ENCODE measurements at regions not wholly inside any gene's neighbourhood (a gene's known extent, or its start where the extent isn't known, plus 50 kb on each side); places are given as distances from the start of the nearest gene placed in this dataset.
A peak's percentile ranks its signal among the peaks of the same experiment; 100 is the strongest.
"Not testable (repeated sequence)": the region's sequence is repeated elsewhere in the genome, so short reads cannot be mapped to it uniquely, and the experiment has no call there.

DNA sequence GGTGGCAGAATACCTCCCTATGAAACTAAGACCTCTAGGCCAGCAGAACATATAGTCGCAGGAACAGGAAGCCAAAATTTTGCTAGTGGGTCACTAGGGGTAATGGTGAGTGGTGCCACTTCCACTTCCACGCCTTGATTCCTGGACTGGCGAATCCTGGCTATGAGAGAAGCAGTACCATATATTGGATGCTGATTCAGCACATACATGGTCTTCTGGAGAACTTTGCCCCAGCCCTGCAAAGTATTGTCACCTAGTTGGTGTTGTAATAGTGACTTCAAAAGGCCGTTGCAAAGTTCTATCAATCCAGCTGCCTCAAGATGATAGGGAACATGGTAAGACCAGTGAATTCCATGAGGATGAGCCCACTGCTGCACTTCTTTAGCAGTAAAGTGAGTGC lies 769.8 kb upstream of the GYPC start:
- no peak for DNase-seq

DNA sequence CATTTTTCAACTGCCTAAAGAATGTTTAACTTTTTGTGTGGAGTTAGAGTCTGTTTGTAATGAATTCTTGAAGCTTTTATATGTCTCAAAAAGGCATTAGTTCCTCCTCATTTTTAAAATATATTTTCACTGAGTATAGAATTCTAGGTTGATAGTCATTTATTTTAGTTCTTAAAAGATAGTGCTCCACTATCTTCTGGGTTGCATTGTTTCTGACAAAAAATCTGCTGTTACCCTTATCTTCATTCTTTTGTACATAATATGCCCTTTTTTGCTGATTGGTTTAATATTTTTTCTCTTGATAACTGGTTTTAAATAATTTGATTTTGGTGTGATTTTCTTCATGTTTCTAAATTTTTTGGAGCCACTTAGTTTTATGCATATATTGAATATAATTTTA lies 754.7 kb upstream of the GYPC start:
- no peak for DNase-seq

GRCh38 chr2:125925891-125926546 lies 729.9 kb upstream of the GYPC start:
- DNase-seq = no peak

DNA sequence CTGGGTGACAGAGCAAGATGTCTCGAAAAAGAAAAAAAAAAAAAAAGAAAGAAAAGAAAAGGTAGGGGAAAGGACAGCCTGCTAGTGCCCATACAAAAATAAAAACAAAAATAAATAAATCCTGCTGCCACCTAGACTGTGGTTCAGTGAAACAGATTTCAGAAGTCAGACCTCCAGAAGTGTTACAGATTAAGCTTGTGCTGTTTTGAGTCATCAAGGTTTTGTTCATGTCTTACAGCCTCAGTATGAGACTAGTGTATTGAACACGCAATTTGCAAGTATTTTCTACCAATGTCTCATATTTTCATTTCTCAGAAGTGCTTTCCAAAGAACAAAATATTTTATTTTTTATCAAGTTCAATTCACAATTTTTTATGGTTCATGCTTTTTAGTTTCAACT lies 720.4 kb upstream of the GYPC start:
- peak in 1 of 5 experiments; percentile 11 for DNase-seq

- no peak for DNase-seq
These were observed 713.2 kb upstream of the GYPC start for GRCh38 chr2:125942585-125943424.

- no peak for DNase-seq
These were observed 696.9 kb upstream of the GYPC start for GRCh38 chr2:125959047-125959446.

DNA sequence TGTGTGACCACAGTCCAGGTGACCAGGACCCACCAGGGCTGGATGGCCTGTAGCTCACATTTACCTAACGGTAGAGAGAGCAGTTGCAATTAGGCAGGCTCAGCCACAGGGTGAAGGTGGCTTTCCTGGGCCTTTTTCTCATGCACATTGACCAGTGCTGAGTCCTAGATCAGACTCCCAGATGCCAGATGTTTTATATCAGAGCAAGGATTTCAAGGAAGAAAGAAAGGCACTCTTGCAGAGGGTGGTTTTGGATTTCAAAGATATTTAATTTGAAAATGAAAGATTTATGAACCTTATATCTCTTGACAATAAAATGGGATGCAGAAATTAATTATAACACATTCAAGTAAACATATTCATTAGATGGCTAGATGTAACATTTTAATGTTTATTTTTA lies 694.2 kb upstream of the GYPC start:
- no peak for DNase-seq

- no peak for DNase-seq
These were observed 676.1 kb upstream of the GYPC start for GRCh38 chr2:125979886-125980285.

- DNase-seq = no peak
These were observed 672.6 kb upstream of the GYPC start for GRCh38 chr2:125983364-125983763.

DNA sequence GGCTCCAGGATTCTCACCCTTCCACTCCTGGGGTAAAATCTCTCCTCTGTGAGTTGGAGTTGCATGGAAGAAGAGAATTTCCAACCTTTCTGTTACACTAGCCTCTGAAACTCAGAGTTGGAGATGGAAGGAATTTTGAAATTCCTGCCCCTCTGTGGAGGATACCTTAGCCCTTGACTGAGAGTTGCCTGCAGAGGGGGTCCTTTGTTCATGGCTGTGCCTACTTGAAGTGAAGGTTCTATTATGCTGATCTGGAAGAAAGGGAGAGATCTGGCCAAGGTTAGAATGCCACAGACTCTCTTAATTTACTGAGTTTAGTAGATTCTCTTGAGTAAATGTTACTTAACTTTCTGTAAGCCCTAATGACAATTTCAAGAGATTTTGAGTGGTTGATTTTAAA lies 626.6 kb upstream of the GYPC start:
- DNase-seq = no peak

DNA sequence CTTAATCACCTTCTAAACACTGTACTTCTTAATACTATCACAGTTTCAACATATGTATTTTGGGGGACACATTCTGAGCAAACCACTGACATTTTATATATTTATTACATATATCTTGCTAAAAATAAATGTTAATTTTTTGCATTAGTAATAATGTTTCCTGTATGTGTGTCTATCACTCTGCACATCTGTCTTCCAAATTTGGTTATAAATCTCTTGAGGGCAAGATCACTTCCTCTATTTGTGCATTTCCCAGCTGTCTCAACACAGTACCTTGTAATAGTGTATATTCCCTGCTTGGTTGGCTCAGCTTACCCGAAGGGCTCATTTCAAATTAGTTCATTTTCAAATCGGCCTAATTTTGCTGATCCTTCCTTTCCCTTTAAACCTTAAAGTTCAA lies 617.1 kb upstream of the GYPC start:
- no peak for DNase-seq

DNA sequence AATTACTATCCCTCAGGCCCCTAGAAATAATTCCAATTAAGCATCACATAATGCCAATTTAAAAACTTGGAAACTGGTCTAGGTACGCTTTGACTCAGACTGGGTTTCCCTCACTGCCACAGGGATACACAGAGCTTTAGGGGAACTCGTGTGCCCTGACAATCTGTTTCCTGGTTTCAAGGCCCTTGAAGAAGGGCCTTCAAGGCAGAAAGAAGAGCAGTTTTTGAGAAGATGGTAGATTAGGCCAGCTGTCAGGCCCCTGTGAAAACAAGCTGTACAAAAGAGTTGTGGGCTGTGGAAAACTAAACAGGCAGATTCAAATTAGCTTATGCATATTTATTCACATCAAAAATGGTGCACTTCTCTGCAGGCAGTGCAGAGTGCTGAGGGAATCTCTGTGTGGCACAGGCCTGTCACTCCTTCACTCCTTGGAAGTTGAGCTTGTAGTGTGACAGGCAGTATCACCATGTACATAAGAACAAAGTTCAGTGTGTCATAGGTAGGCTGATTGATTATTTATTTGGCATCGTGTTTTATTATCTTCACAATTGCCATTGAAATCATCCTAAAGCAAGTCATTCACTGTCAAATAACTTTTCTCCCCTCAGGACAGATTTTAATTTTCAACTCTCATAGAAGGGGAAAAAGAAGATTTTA lies 614.4 kb upstream of the GYPC start:
- no peak for DNase-seq

DNA sequence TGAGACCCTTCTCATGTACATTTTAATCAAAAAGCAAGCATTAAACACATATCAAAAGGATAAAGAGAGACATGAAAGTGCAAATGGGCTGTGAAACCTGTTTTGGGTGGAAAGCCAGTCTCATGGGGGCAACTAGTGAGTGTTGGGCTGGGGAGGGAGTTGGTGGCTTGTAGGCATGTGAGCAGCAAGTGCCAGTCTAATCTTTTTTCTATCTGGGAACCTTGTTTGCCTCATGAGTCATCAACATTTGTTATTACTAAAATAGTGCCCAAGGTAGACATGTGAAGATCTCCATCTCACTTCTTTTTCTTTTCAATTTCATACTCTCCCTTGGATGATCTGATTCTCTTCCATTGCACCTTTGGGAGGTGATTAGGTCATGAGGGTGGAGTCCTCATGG lies 613.9 kb upstream of the GYPC start:
- DNase-seq = no peak

DNA sequence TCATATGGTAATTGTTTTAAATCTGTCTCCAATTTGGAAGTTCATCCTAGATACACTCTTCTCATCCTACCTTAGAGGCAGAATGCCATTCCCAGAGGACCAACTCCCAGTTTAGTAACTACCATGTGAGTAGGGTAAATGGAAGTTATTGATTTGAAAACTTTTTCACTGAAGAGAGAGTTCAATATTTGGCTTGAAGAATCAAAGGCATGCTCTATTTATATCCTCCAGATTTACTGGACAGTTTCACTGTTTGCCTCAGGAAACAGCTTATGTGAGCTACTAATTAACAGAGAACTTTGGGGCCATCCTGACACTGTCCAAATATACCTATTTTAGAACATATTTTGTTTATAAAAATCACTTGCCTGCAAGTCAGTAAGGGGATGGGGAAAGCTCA lies 607.2 kb upstream of the GYPC start:
- DNase-seq = no peak

DNA sequence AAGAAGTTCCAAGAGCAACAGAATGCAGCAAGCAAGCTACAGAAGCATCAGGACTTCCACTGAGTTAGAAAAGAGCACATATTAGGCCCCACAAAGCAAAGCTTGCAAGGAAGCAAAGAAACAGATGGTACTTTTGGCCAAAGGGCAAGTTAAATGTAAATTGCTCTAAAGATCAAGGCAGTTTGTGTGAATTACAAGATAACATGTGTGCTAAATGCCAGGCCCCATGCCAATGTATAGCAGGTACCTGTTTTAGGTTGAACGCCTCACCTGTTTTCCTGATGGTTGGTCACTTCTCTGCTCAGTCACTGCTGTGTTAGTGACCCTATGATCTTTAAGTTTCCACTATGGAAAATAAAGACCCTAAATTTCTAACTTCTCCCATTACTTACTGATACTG lies 606.5 kb upstream of the GYPC start:
- no peak for DNase-seq

- no peak for DNase-seq
These were observed 604.8 kb upstream of the GYPC start for GRCh38 chr2:126050991-126051736.

DNA sequence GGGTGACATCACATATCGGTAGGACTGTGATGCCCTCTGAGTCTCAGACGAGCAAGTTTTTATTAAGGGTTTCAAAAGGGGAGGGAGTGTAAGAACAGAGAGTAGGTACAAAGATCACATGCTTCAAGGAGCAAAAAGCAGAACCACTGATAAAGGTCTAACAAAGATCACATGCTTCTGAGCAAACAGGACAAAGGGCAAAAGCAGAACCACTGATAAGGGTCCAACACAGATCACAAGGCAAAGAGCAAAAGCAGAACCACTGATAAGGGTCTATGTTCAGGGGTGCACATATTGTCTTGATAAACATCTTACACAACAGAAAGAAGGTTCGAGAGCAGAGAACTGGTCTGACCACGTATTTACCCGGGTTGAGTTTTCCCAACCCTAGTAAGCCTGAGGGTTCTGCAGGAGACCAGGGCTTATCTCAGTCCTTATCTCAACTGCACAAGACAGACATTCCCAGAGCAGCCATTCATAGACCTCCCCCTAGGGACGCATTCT lies 604.2 kb upstream of the GYPC start:
- DNase-seq = not testable (repeated sequence)

DNA sequence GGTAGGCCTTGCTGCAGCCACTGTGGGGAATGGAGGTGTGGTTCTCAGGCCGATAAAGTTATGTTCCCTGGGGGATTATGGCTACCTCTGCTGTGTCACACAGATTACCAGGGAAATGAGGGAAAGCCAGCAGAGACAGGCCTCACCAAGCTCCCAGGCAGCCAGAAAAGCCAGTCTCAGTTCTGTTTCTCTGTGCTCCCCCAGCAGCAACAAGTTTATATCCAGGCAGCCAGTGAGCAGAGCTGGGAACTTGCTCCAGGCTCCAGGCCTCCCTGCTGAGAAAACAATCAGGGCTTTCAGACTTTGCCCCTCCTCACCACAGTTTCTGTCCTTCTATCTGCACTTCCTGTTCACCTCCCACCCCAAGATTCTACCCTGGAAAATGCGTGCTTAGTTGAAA lies 596.6 kb upstream of the GYPC start:
- DNase-seq = no peak

DNA sequence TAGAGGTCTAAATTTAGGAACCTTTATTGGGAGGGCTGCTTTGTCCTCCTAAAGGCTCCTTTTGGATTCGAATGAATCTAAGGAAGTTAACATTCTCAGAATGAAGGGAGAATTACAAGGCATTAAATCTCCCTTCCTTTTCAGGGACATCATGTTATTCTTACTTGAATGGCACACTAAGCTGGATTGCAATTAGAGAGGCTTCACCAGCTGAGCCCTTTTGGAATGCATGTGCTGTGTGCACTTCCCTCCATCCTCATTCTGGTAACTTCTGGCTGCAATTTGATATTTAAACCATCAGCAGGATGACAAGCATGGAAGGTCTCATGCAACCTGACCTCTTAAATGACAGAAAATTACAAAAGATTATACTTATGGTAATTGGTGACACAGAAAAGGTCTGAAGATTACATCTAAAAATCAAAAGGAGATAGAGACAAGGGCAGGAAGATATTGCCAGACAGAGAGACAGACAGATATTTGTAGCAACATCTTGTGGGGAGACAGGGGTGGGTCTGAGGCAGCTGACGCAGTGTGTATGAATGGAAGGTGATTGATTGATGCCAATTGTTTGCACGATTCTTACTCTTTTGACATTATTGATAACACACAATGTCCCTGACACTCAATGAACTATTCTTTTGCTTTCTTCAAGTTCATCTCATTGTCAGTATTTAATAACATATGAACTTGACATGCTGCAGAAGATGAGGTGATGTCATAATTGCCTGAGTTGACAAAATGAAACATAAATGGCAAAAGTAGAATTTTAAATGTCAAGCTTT lies 570.8 kb upstream of the GYPC start:
- no peak for DNase-seq

- DNase-seq = no peak
These were observed 555.0 kb upstream of the GYPC start for GRCh38 chr2:126100962-126101361.

GRCh38 chr2:126106006-126106405 lies 550.0 kb upstream of the GYPC start:
- DNase-seq = no peak

DNA sequence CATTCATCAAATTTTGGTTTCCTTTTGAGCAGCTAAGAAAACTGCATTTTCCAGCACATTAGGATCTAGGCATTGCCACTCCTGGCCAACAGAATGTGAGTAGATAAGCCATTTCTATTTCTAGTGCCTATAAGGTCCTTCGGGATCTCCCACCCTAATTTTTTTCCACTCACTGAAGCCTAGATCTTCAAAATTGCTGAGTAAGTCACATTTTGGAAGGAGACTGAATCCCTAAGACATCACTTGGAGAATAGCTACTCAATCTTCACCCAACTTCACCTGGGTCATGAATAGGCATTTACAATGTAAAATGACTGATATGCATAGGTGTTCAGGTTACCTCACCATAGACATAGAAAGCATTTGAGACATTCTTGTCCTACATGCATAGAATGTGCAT lies 548.1 kb upstream of the GYPC start:
- no peak for DNase-seq
